Endothelial cell of umbilical vein (primary cell): ENCODE measurements at regions not wholly inside any gene's neighbourhood (a gene's known extent, or its start where the extent isn't known, plus 50 kb on each side); places are given as distances from the start of the nearest gene placed in this dataset.

ENCODE experiments used
- BruUV-seq: library from RNA; stranded (reverse); fragments of 400-500 nt; replicated peaks from 2 replicates; lab custom pipeline; 2021; lab: Mats Ljungman, UMichigan
- CTCF ChIA-PET: fragments of 300-600, 350-600 bp; sonication (Branson Sonifier 250); formaldehyde crosslinking; loops from one replicate; lab custom pipeline; 2021; ENCODE audit warnings: antibody characterized with exemption, inconsistent platforms; lab: Charles Lee
- POLR2A ChIA-PET: fragments of 300-600, 350-600 bp; sonication (Branson Sonifier 250); formaldehyde crosslinking; loops from one replicate; lab custom pipeline; 2021; ENCODE audit warnings: antibody characterized with exemption, inconsistent platforms; lab: Charles Lee
- DNase-seq: peaks from one replicate; pipeline ENCODE4 v3.0.0-alpha.2; 2011; ENCODE audit warnings: low read depth, low spot score
- FAIRE-seq: peaks from 2 replicates; lab custom pipeline; 2011; peaks lifted over from hg19 to GRCh38; lab: Jason Lieb, UNC
- H2AFZ ChIP-seq: 2 replicates; pipeline ENCODE4 v1.6.0; 2012; ENCODE audit warnings: low read depth, low read length, control low read depth, inconsistent platforms
- H3K27ac ChIP-seq: 2 replicates; pipeline ENCODE4 v1.5.1; 2011; ENCODE audit warnings: low read depth, mild to moderate bottlenecking, control low read depth, low read length, moderate library complexity; ENCODE audit not compliant: insufficient read depth
- H3K27me3 ChIP-seq, 2 experiments: 2 replicates each; pipeline versions ENCODE4 v1.6.0 to v1.6.1; 2011; ENCODE audit warnings: low read length in 2 of 2, mixed read lengths in 1 of 2; ENCODE audit not compliant: control insufficient read depth in 2 of 2, insufficient read depth in 2 of 2
- H3K36me3 ChIP-seq, 2 experiments: 2 replicates in 1 of 2; 3 replicates in 1 of 2; pipeline ENCODE4 v1.5.1; 2011; ENCODE audit warnings: low read length in 2 of 2, mild to moderate bottlenecking in 1 of 2, moderate library complexity in 1 of 2; ENCODE audit not compliant: control insufficient read depth in 2 of 2, insufficient read depth in 2 of 2; ENCODE audit errors: extremely low read depth in 1 of 2
- H3K4me1 ChIP-seq: 3 replicates; pipeline ENCODE4 v1.5.1; 2011; ENCODE audit warnings: mild to moderate bottlenecking, low read length; ENCODE audit not compliant: control insufficient read depth, insufficient read depth; ENCODE audit errors: extremely low read depth
- H3K4me2 ChIP-seq: 2 replicates; pipeline ENCODE4 v1.6.1; 2011; ENCODE audit warnings: low read length, control low read depth, mixed read lengths; ENCODE audit not compliant: insufficient read depth
- H3K4me3 ChIP-seq, 3 experiments: fragments of 200-600 bp in 1 of 3; sonication (generic), shearing (Covaris generic) in 1 of 3; replicated peaks in 1 of 3; 2 replicates each; pipeline ENCODE4 v1.5.1; 2011 to 2016; ENCODE audit warnings: control low read depth in 3 of 3, low read length in 3 of 3, mild to moderate bottlenecking in 2 of 3, inconsistent platforms in 1 of 3, low read depth in 1 of 3, moderate library complexity in 1 of 3; ENCODE audit not compliant: insufficient read depth in 1 of 3
- H3K79me2 ChIP-seq: 2 replicates; pipeline ENCODE4 v1.6.0; 2012; ENCODE audit warnings: low read length, inconsistent platforms; ENCODE audit not compliant: control insufficient read depth, insufficient read depth
- H3K9ac ChIP-seq: replicated peaks from 2 replicates; pipeline ENCODE3; 2011; ENCODE audit warnings: low read length, control low read depth; ENCODE audit not compliant: insufficient read depth; ENCODE audit errors: extremely low read depth
- H3K9me1 ChIP-seq: replicated peaks from 3 replicates; pipeline ENCODE4 v1.6.0; 2011; ENCODE audit warnings: mild to moderate bottlenecking, low read length; ENCODE audit not compliant: control insufficient read depth, insufficient read depth; ENCODE audit errors: extremely low read depth
- H3K9me3 ChIP-seq: replicated peaks from 2 replicates; pipeline ENCODE4 v1.5.1; 2012; ENCODE audit warnings: low read length, inconsistent platforms; ENCODE audit not compliant: control insufficient read depth, insufficient read depth
- H4K20me1 ChIP-seq: replicated peaks from 2 replicates; pipeline ENCODE3; 2011; ENCODE audit warnings: mild to moderate bottlenecking, low read length; ENCODE audit not compliant: control insufficient read depth, insufficient read depth; ENCODE audit errors: extremely low read depth
- CTCF ChIP-seq, 2 donors: IDR thresholded peaks; 1 replicate in 1 of 2; 2 replicates in 1 of 2; pipeline ENCODE4 v1.5.1; 2011; ENCODE audit warnings: low read length in 2 of 2, mild to moderate bottlenecking in 2 of 2, moderate library complexity in 2 of 2, control low read depth in 1 of 2, inconsistent platforms in 1 of 2, low read depth in 1 of 2; ENCODE audit not compliant: insufficient read depth in 1 of 2; ENCODE audit errors: extremely low read depth in 1 of 2
- EZH2 ChIP-seq: IDR thresholded peaks from 2 replicates; pipeline ENCODE4 v1.6.1; 2012; ENCODE audit warnings: borderline replicate concordance, low read depth, mild to moderate bottlenecking, moderate library complexity, low read length, inconsistent platforms; ENCODE audit not compliant: severe bottlenecking
- FOS ChIP-seq: IDR thresholded peaks from 2 replicates; pipeline ENCODE4 v1.6.1; 2011; ENCODE audit warnings: mild to moderate bottlenecking, low read length, moderate library complexity, borderline replicate concordance; ENCODE audit not compliant: insufficient read depth
- GATA2 ChIP-seq: IDR thresholded peaks from 2 replicates; pipeline ENCODE4 v1.7.0; 2011; ENCODE audit warnings: low read depth, mild to moderate bottlenecking, moderate library complexity, mixed read lengths, low read length; ENCODE audit not compliant: insufficient read length, insufficient read depth
- JUN ChIP-seq: IDR thresholded peaks from 2 replicates; pipeline ENCODE4 v1.6.1; 2011; ENCODE audit warnings: borderline replicate concordance, low read depth; ENCODE audit not compliant: insufficient read length, insufficient read depth
- MYC ChIP-seq: IDR thresholded peaks from one replicate; pipeline ENCODE4 v1.6.1; 2011; ENCODE audit warnings: mild to moderate bottlenecking, low read depth, low read length
- POLR2A ChIP-seq: IDR thresholded peaks from 2 replicates; pipeline ENCODE4 v1.6.1; 2012; ENCODE audit warnings: low read depth, mild to moderate bottlenecking, control low read depth, low read length
- POLR2AphosphoS5 ChIP-seq: IDR thresholded peaks from 2 replicates; pipeline ENCODE4 v1.6.1; 2012; ENCODE audit warnings: low read depth, mild to moderate bottlenecking, control low read depth, low read length, moderate library complexity; ENCODE audit not compliant: insufficient read depth
- dilution Hi-C: fragments of 300-500 bp; cut with MboI; formaldehyde crosslinking; loops from one replicate; pipeline ENCODE4 v1.15.0; 2019; ENCODE audit warnings: low sequenced_read_pairs; ENCODE audit not compliant: extremely low pct_ligation_motif_present
- intact Hi-C: fragments of 100-400 bp; cut with micrococcal nuclease; formaldehyde crosslinking; loops from one replicate; pipeline ENCODE4 v1.10.0; 2022
- TF ChIP-seq, protein P1 (sequence below): IDR thresholded peaks from 2 replicates; pipeline ENCODE4 v1.6.1; 2011; ENCODE audit not compliant: insufficient read depth, insufficient read length

GRCh38 chr13:50550151-50550550 is 293.3 kb downstream of the DLEU7 start:
- dilution Hi-C loops (no loop called here), intact Hi-C loops (no loop called here)
- POLR2A ChIA-PET, result no interaction called here
- Histone ChIP-seq H3K27me3 (peaks cover 0 to 3% of the 10 kb centered on the region in 2 experiments), H3K9me1 (no peaks in the 10 kb centered on the region), H3K36me3 (no peaks in the 10 kb centered on the region), H2AFZ (no peak overlapping the region), H3K27ac (no peak overlapping the region), H3K4me3 (no peak overlapping the region), H3K4me2 (no peak overlapping the region), H3K4me1 (no peaks in the 10 kb centered on the region), H3K9me3 (no peaks in the 10 kb centered on the region), H3K9ac (no peak overlapping the region), H3K79me2 (no peaks in the 10 kb centered on the region), H4K20me1 (no peaks in the 10 kb centered on the region)
- TF ChIP-seq MYC (no peak), GATA2 (no peak), FOS (no peak), JUN (no peak), EZH2 (no peak), POLR2AphosphoS5 (no peak)
- TF ChIP-seq, protein P1, sequence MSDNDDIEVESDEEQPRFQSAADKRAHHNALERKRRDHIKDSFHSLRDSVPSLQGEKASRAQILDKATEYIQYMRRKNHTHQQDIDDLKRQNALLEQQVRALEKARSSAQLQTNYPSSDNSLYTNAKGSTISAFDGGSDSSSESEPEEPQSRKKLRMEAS, result no peak
- DNase-seq (no peak), FAIRE-seq (no peak)
- no TSS peak for BruUV-seq
- CTCF ChIA-PET, result interaction anchor here (1.0 kb wide), 1 partner anchor 465 kb away, joined by 3 read pairs; no protein-coding TSS in a partner anchor

DNA sequence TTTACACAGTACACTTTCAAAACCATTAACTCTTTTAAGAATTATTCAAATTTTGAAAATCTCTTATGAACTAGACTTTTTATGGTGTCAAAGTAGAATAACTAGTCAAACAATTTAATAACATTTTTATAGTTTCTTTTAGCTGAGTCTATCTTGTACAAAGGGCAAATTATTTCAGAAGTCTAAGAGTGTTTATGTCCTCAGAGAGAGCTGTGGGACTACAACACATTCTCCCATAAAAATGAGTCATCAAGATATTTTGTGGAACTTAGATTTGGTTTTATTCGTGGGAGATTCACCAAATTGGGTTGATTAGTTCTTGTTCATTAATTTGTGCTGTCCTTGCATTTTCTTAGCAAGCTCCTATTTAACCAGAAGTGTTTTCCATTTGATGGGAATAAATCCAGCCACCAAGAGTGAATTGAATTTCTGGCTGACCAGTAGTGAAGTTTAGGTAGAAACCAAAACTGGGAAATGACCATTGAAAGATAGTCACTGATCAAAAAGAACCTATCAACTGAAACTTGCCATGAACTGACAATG is 291.0 kb downstream of the DLEU7 start:
- H3K9me3 ChIP-seq, result no peaks in the 10 kb centered on the region
- intact Hi-C loops, result no loop called here
- ChIA-PET POLR2A (no interaction called here), CTCF (interaction anchor here (0.8 to 2.0 kb wide), 2 partner anchors 9 to 10 kb away, joined by 3 to 5 read pairs; no protein-coding TSS in a partner anchor)
- no peak for FAIRE-seq
- no peak overlapping the region for H2AFZ ChIP-seq
- dilution Hi-C loops, result no loop called here
- no peak overlapping the region for H3K9ac ChIP-seq
- no peak for DNase-seq
- H3K9me1 ChIP-seq, result no peaks in the 10 kb centered on the region
- no TSS peak for BruUV-seq
- H3K79me2 ChIP-seq, result no peaks in the 10 kb centered on the region
- H3K27ac ChIP-seq, result no peak overlapping the region
- no peaks in the 10 kb centered on the region for H3K4me1 ChIP-seq
- TF ChIP-seq EZH2 (no peak), JUN (no peak), POLR2AphosphoS5 (no peak), GATA2 (no peak), FOS (no peak), CTCF (IDR thresholded peaks at IDR 0.05; ENCODE audit: extremely low read depth in 1 of 2, insufficient read depth in 1 of 2, low read depth in 1 of 2, low read length in 2 of 2) (no peak), MYC (no peak), POLR2A (no peak)
- TF ChIP-seq, protein P1, result no peak
- H4K20me1 ChIP-seq, result no peaks in the 10 kb centered on the region
- H3K36me3 ChIP-seq, result no peaks in the 10 kb centered on the region
- no peak overlapping the region for H3K4me2 ChIP-seq
- peaks cover 3 to 4% of the 10 kb centered on the region in 2 experiments for H3K27me3 ChIP-seq
- H3K4me3 ChIP-seq, result no peak overlapping the region
